ENCODE measurements at regions not wholly inside any gene's neighbourhood (a gene's known extent, or its start where the extent isn't known, plus 50 kb on each side); places are given as distances from the start of the nearest gene placed in this dataset.

- H3K36me3 Mint-ChIP-seq = no peaks in the 10 kb centered on the region
- DNase-seq (ENCODE audit: low spot score) (no peak), ATAC-seq (no peak)
- ChIA-PET POLR2A (interaction anchor here (0.6 kb wide), 1 partner anchor 60 kb away, joined by 4 read pairs; no protein-coding TSS in a partner anchor), CTCF (no interaction called here)
- H3K4me3 Mint-ChIP-seq = no peak overlapping the region
- no peak for TF ChIP-seq E2F4 (CRISPR knock-in tag; IDR thresholded peaks at IDR 0.05; ENCODE audit: borderline replicate concordance, low read depth)
- no peak for TF ChIP-seq SOX15 (CRISPR knock-in tag; IDR thresholded peaks at IDR 0.05)
- no peak for TF ChIP-seq ZNF219 (CRISPR knock-in tag; IDR thresholded peaks at IDR 0.05; ENCODE audit: borderline replicate concordance)
- TF ChIP-seq PRRX2 (CRISPR knock-in tag; IDR thresholded peaks at IDR 0.05) = no peak
- no peak for TF ChIP-seq ETV6 (CRISPR knock-in tag; IDR thresholded peaks at IDR 0.05)
- TF ChIP-seq CBFB (CRISPR knock-in tag; IDR thresholded peaks at IDR 0.05; ENCODE audit: low read depth) = no peak
- TF ChIP-seq TCF7 (CRISPR knock-in tag; IDR thresholded peaks at IDR 0.05; ENCODE audit: low read depth) = no peak
- TF ChIP-seq FOXK1 (CRISPR knock-in tag; IDR thresholded peaks at IDR 0.05) = no peak
- TF ChIP-seq ZNF138 (CRISPR knock-in tag; conservative IDR thresholded peaks at IDR 0.05) = no peak
- no peak for TF ChIP-seq TEAD1 (CRISPR knock-in tag; IDR thresholded peaks at IDR 0.05)
- TF ChIP-seq FOXJ3 (CRISPR knock-in tag; IDR thresholded peaks at IDR 0.05; ENCODE audit: borderline replicate concordance) = no peak
- no peak for TF ChIP-seq CREB1 (CRISPR knock-in tag; IDR thresholded peaks at IDR 0.05)
- TF ChIP-seq ATF6 (CRISPR knock-in tag; IDR thresholded peaks at IDR 0.05) = no peak
- no peak for TF ChIP-seq ZNF512 (CRISPR knock-in tag; IDR thresholded peaks at IDR 0.05; ENCODE audit: borderline replicate concordance)
- no peak for TF ChIP-seq ZNF281 (CRISPR knock-in tag; IDR thresholded peaks at IDR 0.05)
- no peak for TF ChIP-seq ZNF263 (CRISPR knock-in tag; IDR thresholded peaks at IDR 0.05; ENCODE audit: low read depth)
- TF ChIP-seq ZNF425 (CRISPR knock-in tag; conservative IDR thresholded peaks at IDR 0.05) = no peak
- TF ChIP-seq ZNF423 (CRISPR knock-in tag; IDR thresholded peaks at IDR 0.05) = no peak
- no peak for TF ChIP-seq USF2 (CRISPR knock-in tag; IDR thresholded peaks at IDR 0.05)
- no peak for TF ChIP-seq RELA (CRISPR knock-in tag; IDR thresholded peaks at IDR 0.05; ENCODE audit: borderline replicate concordance)
- no peak overlapping the region for H3K27ac Mint-ChIP-seq
- H3K9me3 Mint-ChIP-seq = no peaks in the 10 kb centered on the region
- peaks cover 7% of the 10 kb centered on the region for H3K4me1 Mint-ChIP-seq
- no peaks in the 10 kb centered on the region for H3K27me3 Mint-ChIP-seq (ENCODE audit: low read depth)
Measured at GRCh38 chr17:72345088-72345487, 224.3 kb downstream of the SOX9 start.

Measured in WTC11 (cell line).